ENCODE measurements at regions not wholly inside any gene's neighbourhood (a gene's known extent, or its start where the extent isn't known, plus 50 kb on each side); places are given as distances from the start of the nearest gene placed in this dataset.

DNA sequence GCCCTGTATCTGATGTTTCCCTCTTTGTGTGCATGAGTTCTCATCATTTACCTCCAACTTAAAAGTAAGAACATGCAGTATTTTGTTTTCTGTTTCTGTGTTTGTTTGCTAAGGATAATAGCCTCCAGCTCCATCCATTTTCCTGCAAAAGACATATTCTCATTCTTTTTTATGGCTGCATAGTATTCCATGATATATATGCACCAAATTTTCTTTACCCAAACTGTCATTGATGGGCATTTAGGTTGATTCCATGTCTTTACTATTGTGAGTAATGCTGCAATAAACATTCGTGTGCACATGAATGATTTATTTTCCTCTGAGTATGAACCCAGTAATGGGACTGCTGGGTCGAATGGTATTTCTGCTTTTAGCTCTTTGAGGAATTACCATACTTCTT, 163.4 kb downstream of the TMEM26 start:
- TF ChIP-seq POLR2A (IDR thresholded peaks at IDR 0.05), result no peak
- TF ChIP-seq, protein P1, sequence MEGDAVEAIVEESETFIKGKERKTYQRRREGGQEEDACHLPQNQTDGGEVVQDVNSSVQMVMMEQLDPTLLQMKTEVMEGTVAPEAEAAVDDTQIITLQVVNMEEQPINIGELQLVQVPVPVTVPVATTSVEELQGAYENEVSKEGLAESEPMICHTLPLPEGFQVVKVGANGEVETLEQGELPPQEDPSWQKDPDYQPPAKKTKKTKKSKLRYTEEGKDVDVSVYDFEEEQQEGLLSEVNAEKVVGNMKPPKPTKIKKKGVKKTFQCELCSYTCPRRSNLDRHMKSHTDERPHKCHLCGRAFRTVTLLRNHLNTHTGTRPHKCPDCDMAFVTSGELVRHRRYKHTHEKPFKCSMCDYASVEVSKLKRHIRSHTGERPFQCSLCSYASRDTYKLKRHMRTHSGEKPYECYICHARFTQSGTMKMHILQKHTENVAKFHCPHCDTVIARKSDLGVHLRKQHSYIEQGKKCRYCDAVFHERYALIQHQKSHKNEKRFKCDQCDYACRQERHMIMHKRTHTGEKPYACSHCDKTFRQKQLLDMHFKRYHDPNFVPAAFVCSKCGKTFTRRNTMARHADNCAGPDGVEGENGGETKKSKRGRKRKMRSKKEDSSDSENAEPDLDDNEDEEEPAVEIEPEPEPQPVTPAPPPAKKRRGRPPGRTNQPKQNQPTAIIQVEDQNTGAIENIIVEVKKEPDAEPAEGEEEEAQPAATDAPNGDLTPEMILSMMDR (IDR thresholded peaks at IDR 0.05), result no peak

All from testis (tissue), 2 donors.